Caki2 (cell line): ENCODE measurements at regions not wholly inside any gene's neighbourhood (a gene's known extent, or its start where the extent isn't known, plus 50 kb on each side); places are given as distances from the start of the nearest gene placed in this dataset.

Source experiments
- DNase-seq: peaks from one replicate; pipeline ENCODE4 v3.0.0-alpha.2; 2015; ENCODE audit warnings: low read depth
- in situ Hi-C: cut with HindIII; loops from 2 replicates; pipeline ENCODE4 v1.10.0; 2016; ENCODE audit warnings: low sequenced_read_pairs, low pct_unique_long_range_greater_than_20kb, mixed read lengths

- no peak for DNase-seq
- in situ Hi-C loops = no loop called here
These were observed 147.0 kb upstream of the ERG start for GRCh38 chr21:38645282-38645681.

- no peak for DNase-seq
- in situ Hi-C loops = no loop called here
These were observed 148.0 kb upstream of the ERG start for GRCh38 chr21:38646213-38646837.

GRCh38 chr21:38649120-38649519 is 150.8 kb upstream of the ERG start:
- in situ Hi-C loops = no loop called here
- DNase-seq = no peak

- in situ Hi-C loops = no loop called here
- no peak for DNase-seq
These were observed 153.3 kb upstream of the ERG start for GRCh38 chr21:38651570-38651969.

GRCh38 chr21:38652396-38652795 is 153.3 kb upstream of the ETS2 start:
- in situ Hi-C loops = no loop called here
- no peak for DNase-seq

GRCh38 chr21:38654580-38654979 is 151.1 kb upstream of the ETS2 start:
- in situ Hi-C loops = no loop called here
- DNase-seq = no peak

GRCh38 chr21:38658511-38658910 is 147.2 kb upstream of the ETS2 start:
- in situ Hi-C loops = no loop called here
- DNase-seq = no peak

- no peak for DNase-seq
- in situ Hi-C loops = no loop called here
These were observed 145.8 kb upstream of the ETS2 start for GRCh38 chr21:38659936-38660332.

GRCh38 chr21:38660333-38661196 is 145.2 kb upstream of the ETS2 start:
- in situ Hi-C loops = no loop called here
- no peak for DNase-seq

- DNase-seq = no peak
- in situ Hi-C loops = no loop called here
These were observed 144.4 kb upstream of the ETS2 start for GRCh38 chr21:38661197-38661871.

- in situ Hi-C loops = no loop called here
- no peak for DNase-seq
These were observed 143.7 kb upstream of the ETS2 start for GRCh38 chr21:38661889-38662568.

- DNase-seq = no peak
- in situ Hi-C loops = no loop called here
These were observed 142.4 kb upstream of the ETS2 start for GRCh38 chr21:38663282-38663681.

- in situ Hi-C loops = no loop called here
- no peak for DNase-seq
These were observed 141.4 kb upstream of the ETS2 start for GRCh38 chr21:38664315-38664714.

GRCh38 chr21:38664841-38665240 is 140.9 kb upstream of the ETS2 start:
- in situ Hi-C loops = no loop called here
- no peak for DNase-seq

- in situ Hi-C loops = no loop called here
These were observed 138.3 kb upstream of the ETS2 start for GRCh38 chr21:38667291-38667870.

GRCh38 chr21:38668067-38668466 is 137.7 kb upstream of the ETS2 start:
- in situ Hi-C loops = no loop called here
- DNase-seq = no peak

More at GRCh38 chr21:38667291-38667870, 138.3 kb upstream of the ETS2 start:
- no peak for DNase-seq

- in situ Hi-C loops = no loop called here
- no peak for DNase-seq
These were observed 137.2 kb upstream of the ETS2 start for GRCh38 chr21:38668541-38668940.

GRCh38 chr21:38669186-38669585 is 136.5 kb upstream of the ETS2 start:
- in situ Hi-C loops = no loop called here
- no peak for DNase-seq
